Ishikawa (cell line): ENCODE measurements at regions not wholly inside any gene's neighbourhood (a gene's known extent, or its start where the extent isn't known, plus 50 kb on each side); places are given as distances from the start of the nearest gene placed in this dataset.

ENCODE experiments used
- CEBPB ChIP-seq: IDR thresholded peaks from 2 replicates; pipeline ENCODE4 v1.6.1; 2012
- CREB1 ChIP-seq: IDR thresholded peaks from 2 replicates; pipeline ENCODE4 v1.6.1; 2012; ENCODE audit warnings: low read depth
- EGR1 ChIP-seq: IDR thresholded peaks from 2 replicates; pipeline ENCODE4 v1.6.1; 2012
- EP300 ChIP-seq: IDR thresholded peaks from 2 replicates; pipeline ENCODE4 v1.6.1; 2012; ENCODE audit warnings: borderline replicate concordance
- FOXM1 ChIP-seq: IDR thresholded peaks from 2 replicates; pipeline ENCODE4 v1.6.1; 2012; ENCODE audit warnings: low read depth, borderline replicate concordance
- MAX ChIP-seq: IDR thresholded peaks from 2 replicates; pipeline ENCODE4 v1.6.1; 2012
- NFIC ChIP-seq: IDR thresholded peaks from 2 replicates; pipeline ENCODE4 v1.6.1; 2012
- RAD21 ChIP-seq: IDR thresholded peaks from 2 replicates; pipeline ENCODE4 v1.6.1; 2012; ENCODE audit warnings: low read depth
- REST ChIP-seq: IDR thresholded peaks from 2 replicates; pipeline ENCODE4 v1.6.1; 2012; ENCODE audit warnings: low read depth, mild to moderate bottlenecking
- TAF1 ChIP-seq: IDR thresholded peaks from 2 replicates; pipeline ENCODE4 v1.6.1; 2012; ENCODE audit warnings: low read depth, mild to moderate bottlenecking
- TCF12 ChIP-seq: IDR thresholded peaks from 2 replicates; pipeline ENCODE4 v1.6.1; 2012; ENCODE audit warnings: low read depth
- TEAD4 ChIP-seq: IDR thresholded peaks from 2 replicates; pipeline ENCODE4 v1.6.1; 2012
- USF1 ChIP-seq: IDR thresholded peaks from 2 replicates; pipeline ENCODE4 v1.6.1; 2012
- YY1 ChIP-seq: IDR thresholded peaks from 2 replicates; pipeline ENCODE4 v1.6.1; 2012; ENCODE audit warnings: low read depth
- ZBTB7A ChIP-seq: IDR thresholded peaks from 2 replicates; pipeline ENCODE4 v1.6.1; 2012; ENCODE audit warnings: low read depth

- no peak for TF ChIP-seq TAF1
- no peak for TF ChIP-seq CREB1
- no peak for TF ChIP-seq MAX
- no peak for TF ChIP-seq EP300
- no peak for TF ChIP-seq USF1
- TF ChIP-seq EGR1, result no peak
- no peak for TF ChIP-seq CEBPB
- TF ChIP-seq TEAD4, result no peak
- TF ChIP-seq TCF12, result no peak
- TF ChIP-seq NFIC, result no peak
- no peak for TF ChIP-seq REST
- TF ChIP-seq ZBTB7A, result no peak
- TF ChIP-seq YY1, result no peak
Observed at GRCh38 chr1:69215883-69216282, 351.8 kb upstream of the LRRC7 start.

DNA sequence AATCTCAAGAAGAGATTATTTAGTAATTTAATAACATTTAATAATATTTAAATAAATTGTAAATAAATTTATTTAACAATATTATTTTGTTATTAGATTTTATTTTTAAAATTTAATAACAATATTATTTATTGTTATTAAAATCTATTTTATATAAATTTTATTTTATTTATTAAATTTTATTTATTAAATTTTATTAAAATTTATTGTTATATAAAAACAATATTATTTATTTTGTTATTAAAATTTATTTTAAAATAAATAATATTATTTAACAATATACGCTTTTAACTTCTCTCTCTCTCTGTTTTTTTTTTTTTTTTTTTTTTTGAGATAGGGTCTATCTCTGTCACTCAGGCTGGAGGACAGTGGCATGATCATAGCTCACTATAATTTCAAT, 347.1 kb upstream of the LRRC7 start:
- TF ChIP-seq FOXM1, result no peak
- TF ChIP-seq EGR1, result no peak
- TF ChIP-seq TCF12, result no peak
- TF ChIP-seq MAX, result no peak
- TF ChIP-seq TAF1, result no peak
- TF ChIP-seq CREB1, result no peak

GRCh38 chr1:69221524-69221923, 346.2 kb upstream of the LRRC7 start:
- TF ChIP-seq EP300 (no peak), MAX (no peak), FOXM1 (no peak)

- TF ChIP-seq TEAD4 (no peak), RAD21 (no peak), CREB1 (no peak), REST (no peak), EGR1 (no peak)
Observed at GRCh38 chr1:69223156-69223555, 344.6 kb upstream of the LRRC7 start.

DNA sequence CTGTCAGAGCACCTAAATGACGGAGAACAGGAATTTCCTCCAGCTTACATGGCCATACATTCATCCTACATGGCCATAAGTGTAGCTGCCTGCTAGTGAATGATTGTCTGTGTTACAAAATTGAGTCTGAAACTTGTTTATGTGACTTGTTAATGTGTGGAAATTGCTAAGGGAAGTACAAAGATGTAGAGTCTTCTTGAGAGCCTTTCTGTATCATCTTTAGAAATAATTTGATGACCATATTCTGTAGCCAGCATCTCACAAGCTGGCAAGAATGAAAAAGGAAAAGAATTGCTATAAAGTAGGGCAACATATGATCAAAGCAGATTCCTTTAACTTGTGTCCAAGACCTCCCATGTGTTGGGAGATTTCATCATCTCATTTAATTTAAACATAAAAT, 339.2 kb upstream of the LRRC7 start:
- no peak for TF ChIP-seq ZBTB7A
- no peak for TF ChIP-seq MAX
- TF ChIP-seq FOXM1, result no peak
- TF ChIP-seq RAD21, result no peak
- no peak for TF ChIP-seq EP300
- no peak for TF ChIP-seq TCF12
- TF ChIP-seq NFIC, result no peak
- no peak for TF ChIP-seq TEAD4
- TF ChIP-seq USF1, result no peak

- no peak for TF ChIP-seq REST
Observed at GRCh38 chr1:69230208-69230607, 337.5 kb upstream of the LRRC7 start.
